ENCODE measurements at regions not wholly inside any gene's neighbourhood (a gene's known extent, or its start where the extent isn't known, plus 50 kb on each side); places are given as distances from the start of the nearest gene placed in this dataset.
"Not testable (repeated sequence)": the region's sequence is repeated elsewhere in the genome, so short reads cannot be mapped to it uniquely, and the experiment has no call there.

DNA sequence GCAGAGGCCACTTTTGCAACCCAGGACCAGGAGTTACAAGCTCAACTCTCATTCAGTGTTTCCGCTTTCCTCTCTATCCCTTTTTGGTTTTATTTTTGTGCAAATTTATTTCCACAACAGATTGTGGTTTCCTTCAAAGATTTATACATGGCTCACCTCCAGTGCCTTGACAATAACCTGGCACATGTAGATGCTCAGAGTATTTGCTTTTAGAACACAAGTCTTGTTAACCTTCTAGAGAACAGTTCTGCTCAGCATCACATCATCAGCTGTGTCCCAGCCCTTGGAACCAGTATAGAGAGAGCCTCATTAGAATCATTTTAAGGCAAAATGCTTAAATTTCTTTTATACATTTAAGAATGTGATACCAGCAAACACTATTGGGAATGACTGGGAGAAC, 133.7 kb downstream of the TENT5C start:
- no peaks in the 10 kb centered on the region for H3K9me3 ChIP-seq
- no peak for DNase-seq
- TF ChIP-seq, protein P1, sequence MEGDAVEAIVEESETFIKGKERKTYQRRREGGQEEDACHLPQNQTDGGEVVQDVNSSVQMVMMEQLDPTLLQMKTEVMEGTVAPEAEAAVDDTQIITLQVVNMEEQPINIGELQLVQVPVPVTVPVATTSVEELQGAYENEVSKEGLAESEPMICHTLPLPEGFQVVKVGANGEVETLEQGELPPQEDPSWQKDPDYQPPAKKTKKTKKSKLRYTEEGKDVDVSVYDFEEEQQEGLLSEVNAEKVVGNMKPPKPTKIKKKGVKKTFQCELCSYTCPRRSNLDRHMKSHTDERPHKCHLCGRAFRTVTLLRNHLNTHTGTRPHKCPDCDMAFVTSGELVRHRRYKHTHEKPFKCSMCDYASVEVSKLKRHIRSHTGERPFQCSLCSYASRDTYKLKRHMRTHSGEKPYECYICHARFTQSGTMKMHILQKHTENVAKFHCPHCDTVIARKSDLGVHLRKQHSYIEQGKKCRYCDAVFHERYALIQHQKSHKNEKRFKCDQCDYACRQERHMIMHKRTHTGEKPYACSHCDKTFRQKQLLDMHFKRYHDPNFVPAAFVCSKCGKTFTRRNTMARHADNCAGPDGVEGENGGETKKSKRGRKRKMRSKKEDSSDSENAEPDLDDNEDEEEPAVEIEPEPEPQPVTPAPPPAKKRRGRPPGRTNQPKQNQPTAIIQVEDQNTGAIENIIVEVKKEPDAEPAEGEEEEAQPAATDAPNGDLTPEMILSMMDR (IDR thresholded peaks at IDR 0.05), result no peak
- H3K27me3 ChIP-seq, result no peaks in the 10 kb centered on the region
- intact Hi-C loops (cut with DNase I; ENCODE audit: low total_unique reads), result no loop called here
- H3K36me3 ChIP-seq, result no peaks in the 10 kb centered on the region
- no peak overlapping the region for H3K27ac ChIP-seq
- no peak overlapping the region for H3K4me3 ChIP-seq
- H3K4me1 ChIP-seq, result peaks cover 0 to 4% (median 2%) of the 10 kb centered on the region in 4 donors

- H3K4me1 ChIP-seq, result no peaks in the 10 kb centered on the region
- H3K36me3 ChIP-seq, result no peaks in the 10 kb centered on the region
- no peaks in the 10 kb centered on the region for H3K9me3 ChIP-seq
- TF ChIP-seq, protein P1 (IDR thresholded peaks at IDR 0.05), result no peak
- no peak for DNase-seq
- no peak overlapping the region for H3K4me3 ChIP-seq
- no peak overlapping the region for H3K27ac ChIP-seq
- no peaks in the 10 kb centered on the region for H3K27me3 ChIP-seq
- intact Hi-C loops (cut with DNase I; ENCODE audit: low total_unique reads), result no loop called here
These were observed 134.6 kb downstream of the TENT5C start for GRCh38 chr1:117740496-117740895.

- H3K27me3 ChIP-seq; H3K9me3 ChIP-seq; intact Hi-C loops (cut with DNase I; ENCODE audit: low total_unique reads); H3K4me1 ChIP-seq; H3K27ac ChIP-seq; H3K36me3 ChIP-seq; H3K4me3 ChIP-seq; DNase-seq: not testable (repeated sequence)
These were observed 140.7 kb downstream of the TENT5C start for GRCh38 chr1:117746565-117746964.

DNA sequence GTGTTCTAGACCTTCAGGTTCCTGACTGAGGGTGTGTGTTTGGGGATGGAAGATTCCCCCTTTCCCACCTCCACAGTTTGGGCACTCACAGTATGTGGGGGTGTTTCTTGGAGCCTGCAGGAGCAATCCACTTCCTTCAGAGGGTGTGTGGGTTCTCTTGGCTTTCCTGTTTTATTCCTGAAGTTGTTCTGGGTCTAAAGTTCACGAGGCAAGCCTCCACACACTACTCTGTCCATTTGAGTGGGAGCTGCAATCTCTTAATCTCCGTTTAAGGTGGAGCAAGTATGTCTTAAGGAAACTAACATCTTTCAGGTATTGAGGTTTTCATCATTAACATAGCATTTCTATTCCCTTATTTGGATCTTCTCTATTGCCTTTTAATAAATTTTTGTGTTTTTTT, 141.8 kb downstream of the TENT5C start:
- Histone ChIP-seq H3K27me3 (no peaks in the 10 kb centered on the region), H3K9me3 (no peaks in the 10 kb centered on the region), H3K27ac (no peak overlapping the region), H3K4me1 (peaks cover 0 to 11% (median 2%) of the 10 kb centered on the region in 4 donors), H3K4me3 (no peak overlapping the region), H3K36me3 (no peaks in the 10 kb centered on the region)
- TF ChIP-seq, protein P1 (IDR thresholded peaks at IDR 0.05), result no peak
- intact Hi-C loops (cut with DNase I; ENCODE audit: low total_unique reads), result no loop called here
- no peak for DNase-seq

- H3K36me3 ChIP-seq, result no peaks in the 10 kb centered on the region
- intact Hi-C loops (cut with DNase I; ENCODE audit: low total_unique reads), result loop anchor here (5.0 kb wide), 2 partner anchors 146 to 239 kb away; no protein-coding TSS in a partner anchor
- no peak for DNase-seq
- H3K27ac ChIP-seq, result peak overlapping the region in 1 of 2 donors; percentile 46
- peaks cover 0 to 25% (median 12%) of the 10 kb centered on the region in 4 donors for H3K4me1 ChIP-seq
- TF ChIP-seq, protein P1 (IDR thresholded peaks at IDR 0.05), result no peak
- H3K9me3 ChIP-seq, result no peaks in the 10 kb centered on the region
- no peak overlapping the region for H3K4me3 ChIP-seq
- no peaks in the 10 kb centered on the region for H3K27me3 ChIP-seq
These were observed 145.5 kb downstream of the TENT5C start for GRCh38 chr1:117751321-117751720.

GRCh38 chr1:117752661-117753060, 146.8 kb downstream of the TENT5C start:
- Histone ChIP-seq H3K27ac (peak overlapping the region; percentile 20 to 46), H3K36me3 (no peaks in the 10 kb centered on the region), H3K27me3 (no peaks in the 10 kb centered on the region), H3K9me3 (no peaks in the 10 kb centered on the region), H3K4me3 (no peak overlapping the region), H3K4me1 (peaks cover 0 to 25% (median 12%) of the 10 kb centered on the region in 4 donors)
- TF ChIP-seq, protein P1 (IDR thresholded peaks at IDR 0.05), result no peak
- intact Hi-C loops (cut with DNase I; ENCODE audit: low total_unique reads), result loop anchor here (5.0 kb wide), 2 partner anchors 145 to 240 kb away; no protein-coding TSS in a partner anchor
- DNase-seq, result no peak

Data from tibial artery (tissue), 4 donors.